H9 (cell line): ENCODE measurements at regions not wholly inside any gene's neighbourhood (a gene's known extent, or its start where the extent isn't known, plus 50 kb on each side); places are given as distances from the start of the nearest gene placed in this dataset.

Experiments
- DNase-seq: peaks from one replicate; pipeline ENCODE4 v3.0.0-alpha.2; 2017
- H2AFZ ChIP-seq: one replicate; pipeline ENCODE4 v1.6.1; 2013; ENCODE audit warnings: mild to moderate bottlenecking, low read length, control low read depth, moderate library complexity
- H2AK5ac ChIP-seq: 2 replicates; pipeline ENCODE4 v1.6.1; 2013; ENCODE audit warnings: low read length, control low read depth, mixed read lengths; ENCODE audit not compliant: insufficient read length
- H2BK120ac ChIP-seq: one replicate; pipeline ENCODE4 v1.6.1; 2013; ENCODE audit warnings: low read depth, mild to moderate bottlenecking, low read length, control low read depth, inconsistent platforms; ENCODE audit not compliant: poor library complexity, severe bottlenecking
- H2BK12ac ChIP-seq: 2 replicates; pipeline ENCODE4 v1.6.1; 2013; ENCODE audit warnings: low read length, control low read depth, mixed read lengths, low read depth; ENCODE audit not compliant: insufficient read length
- H2BK15ac ChIP-seq: 2 replicates; pipeline ENCODE4 v1.6.1; 2013; ENCODE audit warnings: low read depth, low read length, control low read depth
- H2BK20ac ChIP-seq: one replicate; pipeline ENCODE4 v1.6.1; 2013; ENCODE audit warnings: low read depth, mild to moderate bottlenecking, low read length, control low read depth, inconsistent platforms; ENCODE audit not compliant: poor library complexity, severe bottlenecking
- H2BK5ac ChIP-seq: 2 replicates; pipeline ENCODE4 v1.6.1; 2013; ENCODE audit warnings: low read length, control low read depth, mixed read lengths; ENCODE audit not compliant: insufficient read length
- H3K14ac ChIP-seq: 2 replicates; pipeline ENCODE4 v1.6.1; 2013; ENCODE audit warnings: low read length, control low read depth; ENCODE audit not compliant: insufficient read depth
- H3K18ac ChIP-seq: 2 replicates; pipeline ENCODE4 v1.6.1; 2013; ENCODE audit warnings: low read depth, mild to moderate bottlenecking, mixed read lengths, low read length, control low read depth; ENCODE audit not compliant: insufficient read length
- H3K23ac ChIP-seq: 2 replicates; pipeline ENCODE4 v1.6.1; 2013; ENCODE audit warnings: low read length, control low read depth, mixed read lengths, low read depth; ENCODE audit not compliant: insufficient read length
- H3K23me2 ChIP-seq: 2 replicates; pipeline ENCODE4 v1.6.1; 2013; ENCODE audit warnings: low read depth, mild to moderate bottlenecking, mixed read lengths, low read length, control low read depth; ENCODE audit not compliant: insufficient read length, poor library complexity, severe bottlenecking
- H3K27ac ChIP-seq: 2 replicates; pipeline ENCODE4 v1.5.1; 2013; ENCODE audit warnings: low read length, control low read depth, mixed read lengths, low read depth; ENCODE audit not compliant: insufficient read length
- H3K27me3 ChIP-seq: 2 replicates; pipeline ENCODE4 v1.6.1; 2013; ENCODE audit warnings: low read length, control low read depth, inconsistent platforms; ENCODE audit not compliant: insufficient read depth
- H3K4ac ChIP-seq: 2 replicates; pipeline ENCODE4 v1.6.1; 2013; ENCODE audit warnings: low read depth, mild to moderate bottlenecking, control low read depth, inconsistent platforms, low read length, moderate library complexity
- H3K4me1 ChIP-seq: 2 replicates; pipeline ENCODE4 v1.6.1; 2013; ENCODE audit warnings: low read length, control low read depth, inconsistent platforms; ENCODE audit not compliant: insufficient read depth
- H3K4me2 ChIP-seq: 2 replicates; pipeline ENCODE4 v1.6.1; 2013; ENCODE audit warnings: low read length, control low read depth, mixed read lengths; ENCODE audit not compliant: insufficient read length, insufficient read depth
- H3K56ac ChIP-seq: 2 replicates; pipeline ENCODE4 v1.6.1; 2013; ENCODE audit warnings: low read depth, mild to moderate bottlenecking, mixed read lengths, low read length, control low read depth; ENCODE audit not compliant: insufficient read length
- H3K79me1 ChIP-seq: 2 replicates; pipeline ENCODE4 v1.6.1; 2013; ENCODE audit warnings: low read depth, mild to moderate bottlenecking, moderate library complexity, low read length, control low read depth, inconsistent platforms; ENCODE audit not compliant: insufficient read depth, poor library complexity, severe bottlenecking
- H3K79me2 ChIP-seq: 2 replicates; pipeline ENCODE4 v1.6.1; 2013; ENCODE audit warnings: low read length, control low read depth, inconsistent platforms; ENCODE audit not compliant: insufficient read depth
- H3K9ac ChIP-seq: 2 replicates; pipeline ENCODE4 v1.6.1; 2013; ENCODE audit warnings: low read length, control low read depth, mixed read lengths; ENCODE audit not compliant: insufficient read length; ENCODE audit errors: extremely low read depth
- H3K9me3 ChIP-seq: one replicate; pipeline ENCODE4 v1.6.1; 2013; ENCODE audit warnings: low read depth, low read length, inconsistent platforms; ENCODE audit not compliant: control insufficient read depth
- H3T11ph ChIP-seq: one replicate; pipeline ENCODE4 v1.6.1; 2013; ENCODE audit warnings: mild to moderate bottlenecking, low read length, control low read depth, inconsistent platforms
- H4K20me1 ChIP-seq: one replicate; pipeline ENCODE4 v1.6.1; 2013; ENCODE audit not compliant: control insufficient read depth, insufficient read length, insufficient read depth
- H4K5ac ChIP-seq: 2 replicates; pipeline ENCODE4 v1.6.1; 2013; ENCODE audit warnings: low read depth, mild to moderate bottlenecking, mixed read lengths, low read length, control low read depth; ENCODE audit not compliant: insufficient read length
- H4K8ac ChIP-seq: replicated peaks from 2 replicates; pipeline ENCODE4 v1.6.1; 2013; ENCODE audit warnings: low read length, control low read depth, mixed read lengths, low read depth; ENCODE audit not compliant: insufficient read length
- H4K91ac ChIP-seq: 2 replicates; pipeline ENCODE4 v1.6.1; 2013; ENCODE audit warnings: low read depth, mild to moderate bottlenecking, moderate library complexity, mixed read lengths, low read length, control low read depth; ENCODE audit not compliant: insufficient read length
- H3K27ac Mint-ChIP-seq, 3 experiments: 2 replicates in 2 of 3; 3 replicates in 1 of 3; pipeline ENCODE4 v1.8.0; 2020 to 2021; ENCODE audit warnings: mixed read lengths in 3 of 3, mild to moderate bottlenecking in 1 of 3, moderate library complexity in 1 of 3
- H3K27me3 Mint-ChIP-seq: 2 replicates; pipeline ENCODE4 v1.8.0; 2021; ENCODE audit warnings: low read depth, mild to moderate bottlenecking, moderate library complexity, mixed read lengths
- H3K36me3 Mint-ChIP-seq, 3 experiments: 2 replicates in 2 of 3; 3 replicates in 1 of 3; pipeline ENCODE4 v1.8.0; 2020 to 2021; ENCODE audit warnings: low read depth in 3 of 3, mixed read lengths in 3 of 3; ENCODE audit not compliant: insufficient read depth in 1 of 3
- H3K4me1 Mint-ChIP-seq, 2 experiments: 2 replicates each; pipeline ENCODE4 v1.8.0; 2020; ENCODE audit warnings: mixed read lengths in 2 of 2
- H3K4me3 Mint-ChIP-seq, 2 experiments: 2 replicates in 1 of 2; 3 replicates in 1 of 2; pipeline ENCODE4 v1.8.0; 2020 to 2021; ENCODE audit warnings: mild to moderate bottlenecking in 2 of 2, mixed read lengths in 2 of 2, moderate library complexity in 1 of 2
- H3K9me3 Mint-ChIP-seq, 2 experiments: 2 replicates in 1 of 2; 3 replicates in 1 of 2; pipeline ENCODE4 v1.8.0; 2020; ENCODE audit warnings: mild to moderate bottlenecking in 2 of 2, mixed read lengths in 2 of 2, moderate library complexity in 1 of 2
- whole genome bisulfite sequencing: extraction: QIAGEN DNeasy Blood & Tissue Kit; methylation state at CpG from one replicate; pipeline ENCODE4 v1.1.7; 2013; ENCODE audit warnings: missing lambda C conversion rate, low lambda C conversion rate, mixed read lengths; ENCODE audit not compliant: insufficient read length; ENCODE audit errors: extremely low coverage; 5-methylcytosine and 5-hydroxymethylcytosine counted together
- TF ChIP-seq, protein P1 (sequence below): fragments of 200-600 bp; sonication (generic); conservative IDR thresholded peaks from 3 replicates; pipeline ENCODE4 v1.8.0; 2021; ENCODE audit warnings: antibody characterized with exemption, mild to moderate bottlenecking

DNA sequence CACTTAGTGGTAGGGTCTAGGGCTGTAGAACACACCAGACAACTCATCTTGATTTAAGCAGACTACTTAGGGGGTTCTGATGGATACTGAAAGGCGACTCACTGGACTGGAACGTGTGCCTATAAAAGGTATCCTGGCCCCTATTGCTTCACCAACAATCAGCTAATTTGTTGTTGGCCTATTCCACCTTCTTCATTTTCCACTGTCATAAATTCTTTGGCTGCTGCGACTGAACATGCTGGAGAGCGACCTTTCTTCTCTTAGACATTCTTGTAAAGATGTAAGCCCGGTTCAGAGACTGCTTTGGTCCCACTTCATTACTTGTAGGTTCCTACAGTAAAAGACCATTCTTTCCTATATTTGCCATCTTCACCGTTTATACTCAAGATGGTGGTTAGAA lies 609.9 kb upstream of the CITED2 start:
- no peak overlapping the region for H2BK20ac ChIP-seq
- no peaks in the 10 kb centered on the region for H4K20me1 ChIP-seq
- no peak overlapping the region for H3K18ac ChIP-seq
- Mint-ChIP-seq H3K27ac (no peak overlapping the region), H3K27me3 (no peaks in the 10 kb centered on the region), H3K4me1 (peaks cover 28 to 32% of the 10 kb centered on the region in 2 experiments), H3K9me3 (no peaks in the 10 kb centered on the region), H3K4me3 (no peak overlapping the region), H3K36me3 (no peaks in the 10 kb centered on the region)
- no peak overlapping the region for H2BK5ac ChIP-seq
- no peak overlapping the region for H2AK5ac ChIP-seq
- no peaks in the 10 kb centered on the region for H3K27me3 ChIP-seq
- H3K14ac ChIP-seq: no peak overlapping the region
- no peak overlapping the region for H2BK120ac ChIP-seq
- H3K4me2 ChIP-seq: no peak overlapping the region
- H3K56ac ChIP-seq: no peak overlapping the region
- H4K5ac ChIP-seq: no peak overlapping the region
- H2AFZ ChIP-seq: no peak overlapping the region
- H4K91ac ChIP-seq: no peak overlapping the region
- H3T11ph ChIP-seq: no peak overlapping the region
- no peaks in the 10 kb centered on the region for H3K79me1 ChIP-seq
- no CpG with 5 or more reads among the region's 6 CpGs for WGBS
- H4K8ac ChIP-seq: no peak overlapping the region
- H3K9ac ChIP-seq: no peak overlapping the region
- no peaks in the 10 kb centered on the region for H3K23me2 ChIP-seq
- no peaks in the 10 kb centered on the region for H3K9me3 ChIP-seq
- TF ChIP-seq, protein P1, sequence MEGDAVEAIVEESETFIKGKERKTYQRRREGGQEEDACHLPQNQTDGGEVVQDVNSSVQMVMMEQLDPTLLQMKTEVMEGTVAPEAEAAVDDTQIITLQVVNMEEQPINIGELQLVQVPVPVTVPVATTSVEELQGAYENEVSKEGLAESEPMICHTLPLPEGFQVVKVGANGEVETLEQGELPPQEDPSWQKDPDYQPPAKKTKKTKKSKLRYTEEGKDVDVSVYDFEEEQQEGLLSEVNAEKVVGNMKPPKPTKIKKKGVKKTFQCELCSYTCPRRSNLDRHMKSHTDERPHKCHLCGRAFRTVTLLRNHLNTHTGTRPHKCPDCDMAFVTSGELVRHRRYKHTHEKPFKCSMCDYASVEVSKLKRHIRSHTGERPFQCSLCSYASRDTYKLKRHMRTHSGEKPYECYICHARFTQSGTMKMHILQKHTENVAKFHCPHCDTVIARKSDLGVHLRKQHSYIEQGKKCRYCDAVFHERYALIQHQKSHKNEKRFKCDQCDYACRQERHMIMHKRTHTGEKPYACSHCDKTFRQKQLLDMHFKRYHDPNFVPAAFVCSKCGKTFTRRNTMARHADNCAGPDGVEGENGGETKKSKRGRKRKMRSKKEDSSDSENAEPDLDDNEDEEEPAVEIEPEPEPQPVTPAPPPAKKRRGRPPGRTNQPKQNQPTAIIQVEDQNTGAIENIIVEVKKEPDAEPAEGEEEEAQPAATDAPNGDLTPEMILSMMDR: no peak
- no peak for DNase-seq
- H2BK12ac ChIP-seq: no peak overlapping the region
- H3K79me2 ChIP-seq: no peaks in the 10 kb centered on the region
- no peak overlapping the region for H3K23ac ChIP-seq
- H3K27ac ChIP-seq: no peak overlapping the region
- no peak overlapping the region for H2BK15ac ChIP-seq
- peaks cover 6% of the 10 kb centered on the region; the same call in 1 of the 2 replicates for H3K4me1 ChIP-seq
- no peak overlapping the region for H3K4ac ChIP-seq
